RWPE1 (cell line): ENCODE measurements at regions not wholly inside any gene's neighbourhood (a gene's known extent, or its start where the extent isn't known, plus 50 kb on each side); places are given as distances from the start of the nearest gene placed in this dataset.

Source experiments
- CTCF ChIA-PET: fragments of 350-600 bp; sonication (Branson Sonifier 250); formaldehyde crosslinking; extraction: SDS; loops from one replicate; lab custom pipeline; 2021; lab: Yijun Ruan, JAX
- POLR2A ChIA-PET: fragments of 400-600 bp; formaldehyde crosslinking; extraction: SDS; loops from one replicate; lab custom pipeline; 2020; ENCODE audit warnings: antibody characterized with exemption; ENCODE audit not compliant: low non-redundant PET; lab: Yijun Ruan, JAX
- DNase-seq: peaks from one replicate; pipeline ENCODE4 v3.0.0; 2012; ENCODE audit warnings: low spot score
- H3K27ac ChIP-seq: fragments of 450-650 bp; 2 replicates; pipeline ENCODE4 v1.5.1; 2017
- CTCF ChIP-seq: fragments of 450-650 bp; conservative IDR thresholded peaks from 2 replicates; pipeline ENCODE4 v1.5.1; 2017; ENCODE audit warnings: low read depth, mild to moderate bottlenecking

- DNase-seq: no peak
- POLR2A ChIA-PET: no interaction called here
- no peak for TF ChIP-seq CTCF
- no peak overlapping the region for H3K27ac ChIP-seq
- CTCF ChIA-PET: no interaction called here
Observed at GRCh38 chr6:165877192-165877591, 214.2 kb upstream of the PDE10A start.

GRCh38 chr6:165876588-165876987, 213.5 kb upstream of the PDE10A start:
- CTCF ChIA-PET: no interaction called here
- no peak for TF ChIP-seq CTCF
- H3K27ac ChIP-seq: no peak overlapping the region
- POLR2A ChIA-PET: no interaction called here
- DNase-seq: no peak

- no peak for TF ChIP-seq CTCF
- ChIA-PET POLR2A (no interaction called here), CTCF (no interaction called here)
- H3K27ac ChIP-seq: no peak overlapping the region
- DNase-seq: no peak
Observed at GRCh38 chr6:165875946-165876345, 212.9 kb upstream of the PDE10A start.

GRCh38 chr6:165873976-165874375, 210.9 kb upstream of the PDE10A start:
- POLR2A ChIA-PET: no interaction called here
- DNase-seq: no peak
- no peak overlapping the region for H3K27ac ChIP-seq
- CTCF ChIA-PET: interaction anchor here (0.6 kb wide), 1 partner anchor 10 kb away, joined by 3 read pairs; no protein-coding TSS in a partner anchor
- no peak for TF ChIP-seq CTCF

- ChIA-PET CTCF (interaction anchor here (0.6 kb wide), 1 partner anchor 113 kb away, joined by 3 read pairs; no protein-coding TSS in a partner anchor), POLR2A (no interaction called here)
- TF ChIP-seq CTCF: no peak
- no peak overlapping the region for H3K27ac ChIP-seq
- DNase-seq: no peak
Observed at GRCh38 chr6:165872811-165873210, 209.8 kb upstream of the PDE10A start.

- ChIA-PET POLR2A (no interaction called here), CTCF (no interaction called here)
- H3K27ac ChIP-seq: no peak overlapping the region
- no peak for TF ChIP-seq CTCF
- no peak for DNase-seq
Observed at GRCh38 chr6:165872311-165872710, 209.3 kb upstream of the PDE10A start.

- TF ChIP-seq CTCF: no peak
- no peak for DNase-seq
- no peak overlapping the region for H3K27ac ChIP-seq
- POLR2A ChIA-PET: no interaction called here
- CTCF ChIA-PET: no interaction called here
Observed at GRCh38 chr6:165871571-165871970, 208.5 kb upstream of the PDE10A start.
